C4-2B (cell line): ENCODE measurements at regions not wholly inside any gene's neighbourhood (a gene's known extent, or its start where the extent isn't known, plus 50 kb on each side); places are given as distances from the start of the nearest gene placed in this dataset.
"Not testable (repeated sequence)": the region's sequence is repeated elsewhere in the genome, so short reads cannot be mapped to it uniquely, and the experiment has no call there.

Experiments
- H3K27ac ChIP-seq: fragments of 450-650 bp; 2 replicates; pipeline ENCODE4 v1.5.1; 2017
- CTCF ChIP-seq: fragments of 450-650 bp; conservative IDR thresholded peaks from 2 replicates; pipeline ENCODE4 v1.5.1; 2017; ENCODE audit warnings: mild to moderate bottlenecking
- ZFX ChIP-seq: fragments of 450-650 bp; IDR thresholded peaks from 2 replicates; pipeline ENCODE4 v1.6.1; 2017

GRCh38 chr3:160047876-160048275, 59.2 kb downstream of the IL12A start:
- TF ChIP-seq CTCF (no peak), ZFX (no peak)
- H3K27ac ChIP-seq: peak overlapping the region; percentile 82

- TF ChIP-seq ZFX: no peak
- no peak for TF ChIP-seq CTCF
These were observed 60.4 kb downstream of the IL12A start for GRCh38 chr3:160049038-160049437.

GRCh38 chr3:160049565-160049964, 60.9 kb downstream of the IL12A start:
- peak overlapping the region; percentile 82 for H3K27ac ChIP-seq
- TF ChIP-seq CTCF (no peak), ZFX (no peak)

More at GRCh38 chr3:160049038-160049437, 60.4 kb downstream of the IL12A start:
- H3K27ac ChIP-seq: peak overlapping the region; percentile 82

GRCh38 chr3:160049988-160050387, 61.4 kb downstream of the IL12A start:
- TF ChIP-seq CTCF: no peak

GRCh38 chr3:160052385-160053047, 63.9 kb downstream of the IL12A start:
- peak overlapping the region; percentile 26; the same call in 1 of the 2 replicates for H3K27ac ChIP-seq
- no peak for TF ChIP-seq CTCF
- no peak for TF ChIP-seq ZFX

More at GRCh38 chr3:160049988-160050387, 61.4 kb downstream of the IL12A start:
- H3K27ac ChIP-seq: peak overlapping the region; percentile 82

GRCh38 chr3:160053048-160053391, 64.4 kb downstream of the IL12A start:
- peak overlapping the region; percentile 26; the same call in 1 of the 2 replicates for H3K27ac ChIP-seq
- TF ChIP-seq CTCF (no peak), ZFX (no peak)

GRCh38 chr3:160054862-160055261, 66.2 kb downstream of the IL12A start:
- H3K27ac ChIP-seq: not testable (repeated sequence)

- TF ChIP-seq ZFX (no peak), CTCF (no peak)
- no peak overlapping the region for H3K27ac ChIP-seq
These were observed 67.0 kb downstream of the IL12A start for GRCh38 chr3:160055659-160056058.
